WTC11 (cell line): ENCODE measurements at regions not wholly inside any gene's neighbourhood (a gene's known extent, or its start where the extent isn't known, plus 50 kb on each side); places are given as distances from the start of the nearest gene placed in this dataset.

ENCODE experiments used
- ATAC-seq: fragments of 200-7000 bp; cut with Tn5 transposase; 2 replicates; pipeline ENCODE4 v1.10.0; 2021; ENCODE audit warnings: mild to moderate bottlenecking, moderate library complexity
- CTCF ChIA-PET: fragments of 300-600 bp; sonication (Branson Sonifier 250); formaldehyde crosslinking; loops from one replicate; lab custom pipeline; 2021; ENCODE audit warnings: antibody characterized with exemption; lab: Charles Lee
- POLR2A ChIA-PET: fragments of 350-600 bp; sonication (Branson Sonifier 250); formaldehyde crosslinking; loops from one replicate; lab custom pipeline; 2021; ENCODE audit warnings: antibody characterized with exemption; lab: Charles Lee
- DNase-seq: peaks from one replicate; pipeline ENCODE4 v3.0.0; 2021; ENCODE audit warnings: low spot score
- H3K27ac Mint-ChIP-seq: 2 replicates; pipeline ENCODE4 v1.8.0; 2021; ENCODE audit warnings: mixed read lengths
- H3K27me3 Mint-ChIP-seq: 2 replicates; pipeline ENCODE4 v1.8.0; 2021; ENCODE audit warnings: low read depth, mild to moderate bottlenecking, moderate library complexity, mixed read lengths
- H3K36me3 Mint-ChIP-seq: 2 replicates; pipeline ENCODE4 v1.8.0; 2021; ENCODE audit warnings: mixed read lengths
- H3K4me1 Mint-ChIP-seq: 2 replicates; pipeline ENCODE4 v1.8.0; 2022; ENCODE audit warnings: mixed read lengths
- H3K4me3 Mint-ChIP-seq: 2 replicates; pipeline ENCODE4 v1.8.0; 2021; ENCODE audit warnings: mild to moderate bottlenecking, moderate library complexity, mixed read lengths
- H3K9me3 Mint-ChIP-seq: 2 replicates; pipeline ENCODE4 v1.8.0; 2021; ENCODE audit warnings: mixed read lengths
- ATF2 ChIP-seq: sonication (generic); formaldehyde crosslinking; IDR thresholded peaks from 2 replicates; pipeline ENCODE4 v1.8.1; 2022; ENCODE audit warnings: low read depth, missing genetic modification reagents, borderline replicate concordance
- ERG ChIP-seq: fragments of 250-450 bp; sonication (Bioruptor Pico); IDR thresholded peaks from 2 replicates; pipeline ENCODE4 v1.8.0; 2021; ENCODE audit warnings: mild to moderate bottlenecking
- ESRRA ChIP-seq: sonication (generic); formaldehyde crosslinking; IDR thresholded peaks from 2 replicates; pipeline ENCODE4 v1.8.1; 2022; ENCODE audit warnings: mild to moderate bottlenecking, missing genetic modification reagents, borderline replicate concordance
- FOXK1 ChIP-seq: sonication (generic); formaldehyde crosslinking; IDR thresholded peaks from 2 replicates; pipeline ENCODE4 v1.8.0; 2022; ENCODE audit warnings: mild to moderate bottlenecking, moderate library complexity, missing genetic modification reagents
- FOXP1 ChIP-seq: sonication (generic); formaldehyde crosslinking; IDR thresholded peaks from 2 replicates; pipeline ENCODE4 v1.8.0; 2022; ENCODE audit warnings: missing genetic modification reagents, mild to moderate bottlenecking, moderate library complexity, borderline replicate concordance
- JAZF1 ChIP-seq: fragments of 250-450 bp; sonication (Bioruptor Pico); IDR thresholded peaks from 2 replicates; pipeline ENCODE4 v1.9.0; 2021; ENCODE audit warnings: moderate library complexity, mild to moderate bottlenecking, inconsistent platforms
- SMAD4 ChIP-seq: sonication (generic); formaldehyde crosslinking; IDR thresholded peaks from 2 replicates; pipeline ENCODE4 v1.8.0; 2022; ENCODE audit warnings: mild to moderate bottlenecking, missing genetic modification reagents
- STAT6 ChIP-seq: sonication (generic); formaldehyde crosslinking; conservative IDR thresholded peaks from 2 replicates; pipeline ENCODE4 v1.8.1; 2023; ENCODE audit warnings: mild to moderate bottlenecking, low read depth, missing genetic modification reagents, moderate library complexity
- TP53 ChIP-seq: sonication (generic); formaldehyde crosslinking; IDR thresholded peaks from 2 replicates; pipeline ENCODE4 v1.8.1; 2023; ENCODE audit warnings: mild to moderate bottlenecking, missing genetic modification reagents
- ZMAT4 ChIP-seq: fragments of 250-450 bp; sonication (Bioruptor Pico); IDR thresholded peaks from 2 replicates; pipeline ENCODE4 v1.9.0; 2021; ENCODE audit warnings: mild to moderate bottlenecking
- ZNF263 ChIP-seq: sonication (generic); formaldehyde crosslinking; IDR thresholded peaks from 2 replicates; pipeline ENCODE4 v1.8.1; 2022; ENCODE audit warnings: low read depth, mild to moderate bottlenecking, moderate library complexity, missing genetic modification reagents
- ZNF396 ChIP-seq: fragments of 250-450 bp; sonication (Bioruptor Pico); IDR thresholded peaks from 2 replicates; pipeline ENCODE4 v1.8.0; 2021; ENCODE audit warnings: mild to moderate bottlenecking, moderate library complexity, borderline replicate concordance
- ZNF425 ChIP-seq: fragments of 250-450 bp; sonication (Bioruptor Pico); conservative IDR thresholded peaks from 2 replicates; pipeline ENCODE4 v1.9.0; 2021; ENCODE audit warnings: mild to moderate bottlenecking
- ZNF671 ChIP-seq: fragments of 250-450 bp; sonication (Bioruptor Pico); IDR thresholded peaks from 2 replicates; pipeline ENCODE4 v1.8.0; 2021; ENCODE audit warnings: mild to moderate bottlenecking

- ChIA-PET CTCF (no interaction called here), POLR2A (no interaction called here)
- Mint-ChIP-seq H3K4me3 (no peak overlapping the region), H3K36me3 (no peaks in the 10 kb centered on the region), H3K9me3 (no peaks in the 10 kb centered on the region), H3K27ac (no peak overlapping the region), H3K27me3 (no peaks in the 10 kb centered on the region), H3K4me1 (peaks cover 23% of the 10 kb centered on the region)
- DNase-seq = no peak
- TF ChIP-seq STAT6 (CRISPR knock-in tag) = no peak
- TF ChIP-seq ZNF671 (CRISPR knock-in tag) = no peak
- ATAC-seq = no peak
Measured at GRCh38 chr12:89969093-89969492, 260.5 kb upstream of the ATP2B1 start.

- ATAC-seq (no peak), DNase-seq (no peak)
- no peaks in the 10 kb centered on the region for H3K27me3 Mint-ChIP-seq
- CTCF ChIA-PET = no interaction called here
- no peak for TF ChIP-seq SMAD4 (CRISPR knock-in tag)
- TF ChIP-seq FOXK1 (CRISPR knock-in tag) = no peak
- no peak for TF ChIP-seq FOXP1
- TF ChIP-seq ESRRA (CRISPR knock-in tag) = no peak
- no peak for TF ChIP-seq ZMAT4
- no peak for TF ChIP-seq ATF2 (CRISPR knock-in tag)
- no peak for TF ChIP-seq ERG (CRISPR knock-in tag)
- no peak for TF ChIP-seq TP53 (CRISPR knock-in tag)
- TF ChIP-seq ZNF396 = no peak
- no peak for TF ChIP-seq ZNF425 (CRISPR knock-in tag)
- TF ChIP-seq JAZF1 (CRISPR knock-in tag) = no peak
- H3K36me3 Mint-ChIP-seq = no peaks in the 10 kb centered on the region
- no peaks in the 10 kb centered on the region for H3K9me3 Mint-ChIP-seq
- no peak overlapping the region for H3K27ac Mint-ChIP-seq
- POLR2A ChIA-PET = no interaction called here
- H3K4me3 Mint-ChIP-seq = no peak overlapping the region
- peaks cover 25% of the 10 kb centered on the region for H3K4me1 Mint-ChIP-seq
Measured at GRCh38 chr12:89968151-89968700, 259.6 kb upstream of the ATP2B1 start.

- Mint-ChIP-seq H3K4me1 (peaks cover 30% of the 10 kb centered on the region), H3K36me3 (no peaks in the 10 kb centered on the region)
- TF ChIP-seq ZNF263 (CRISPR knock-in tag) = no peak
- TF ChIP-seq, all 79 proteins: peak for 0
- ATAC-seq = peak; percentile 19; the same call in 1 of the 2 replicates
- H3K9me3 Mint-ChIP-seq = no peaks in the 10 kb centered on the region
- peak overlapping the region; percentile 67 for H3K27ac Mint-ChIP-seq
- CTCF ChIA-PET = no interaction called here
- H3K27me3 Mint-ChIP-seq = no peaks in the 10 kb centered on the region
- H3K4me3 Mint-ChIP-seq = no peak overlapping the region
- DNase-seq = no peak
- POLR2A ChIA-PET = no interaction called here
Measured at GRCh38 chr12:89966495-89967240, 258.0 kb upstream of the ATP2B1 start.
